ENCODE measurements at regions not wholly inside any gene's neighbourhood (a gene's known extent, or its start where the extent isn't known, plus 50 kb on each side); places are given as distances from the start of the nearest gene placed in this dataset.

DNA sequence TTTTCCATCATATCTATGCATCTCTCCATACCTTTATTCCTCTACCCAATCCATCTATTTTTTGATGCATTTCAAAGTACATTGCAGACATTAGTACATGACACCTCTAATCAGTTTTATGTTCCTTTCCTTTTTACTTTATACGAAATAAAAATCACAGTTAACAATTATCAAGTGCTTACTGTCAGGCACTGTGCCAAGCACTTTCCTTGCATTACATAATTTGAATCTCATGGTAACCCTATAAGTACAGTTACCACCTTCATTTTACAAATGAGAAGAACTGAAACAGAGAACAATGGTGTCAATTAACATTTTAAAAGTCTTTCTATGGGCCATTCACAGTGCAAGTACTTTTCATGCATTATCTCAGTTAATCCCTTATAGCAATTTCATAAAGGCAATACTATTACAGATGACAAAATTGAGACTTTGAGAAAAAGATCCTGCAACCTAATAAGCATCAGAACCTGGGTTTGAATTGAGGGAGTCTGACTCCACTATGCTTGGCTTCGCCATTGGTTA, 544.4 kb upstream of the TNP1 start:
- no peak for TF ChIP-seq ZFX (IDR thresholded peaks at IDR 0.05; ENCODE audit: borderline replicate concordance)
- TF ChIP-seq, protein P1, sequence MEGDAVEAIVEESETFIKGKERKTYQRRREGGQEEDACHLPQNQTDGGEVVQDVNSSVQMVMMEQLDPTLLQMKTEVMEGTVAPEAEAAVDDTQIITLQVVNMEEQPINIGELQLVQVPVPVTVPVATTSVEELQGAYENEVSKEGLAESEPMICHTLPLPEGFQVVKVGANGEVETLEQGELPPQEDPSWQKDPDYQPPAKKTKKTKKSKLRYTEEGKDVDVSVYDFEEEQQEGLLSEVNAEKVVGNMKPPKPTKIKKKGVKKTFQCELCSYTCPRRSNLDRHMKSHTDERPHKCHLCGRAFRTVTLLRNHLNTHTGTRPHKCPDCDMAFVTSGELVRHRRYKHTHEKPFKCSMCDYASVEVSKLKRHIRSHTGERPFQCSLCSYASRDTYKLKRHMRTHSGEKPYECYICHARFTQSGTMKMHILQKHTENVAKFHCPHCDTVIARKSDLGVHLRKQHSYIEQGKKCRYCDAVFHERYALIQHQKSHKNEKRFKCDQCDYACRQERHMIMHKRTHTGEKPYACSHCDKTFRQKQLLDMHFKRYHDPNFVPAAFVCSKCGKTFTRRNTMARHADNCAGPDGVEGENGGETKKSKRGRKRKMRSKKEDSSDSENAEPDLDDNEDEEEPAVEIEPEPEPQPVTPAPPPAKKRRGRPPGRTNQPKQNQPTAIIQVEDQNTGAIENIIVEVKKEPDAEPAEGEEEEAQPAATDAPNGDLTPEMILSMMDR (IDR thresholded peaks at IDR 0.05): no peak
- H3K27ac ChIP-seq: no peak overlapping the region

DNA sequence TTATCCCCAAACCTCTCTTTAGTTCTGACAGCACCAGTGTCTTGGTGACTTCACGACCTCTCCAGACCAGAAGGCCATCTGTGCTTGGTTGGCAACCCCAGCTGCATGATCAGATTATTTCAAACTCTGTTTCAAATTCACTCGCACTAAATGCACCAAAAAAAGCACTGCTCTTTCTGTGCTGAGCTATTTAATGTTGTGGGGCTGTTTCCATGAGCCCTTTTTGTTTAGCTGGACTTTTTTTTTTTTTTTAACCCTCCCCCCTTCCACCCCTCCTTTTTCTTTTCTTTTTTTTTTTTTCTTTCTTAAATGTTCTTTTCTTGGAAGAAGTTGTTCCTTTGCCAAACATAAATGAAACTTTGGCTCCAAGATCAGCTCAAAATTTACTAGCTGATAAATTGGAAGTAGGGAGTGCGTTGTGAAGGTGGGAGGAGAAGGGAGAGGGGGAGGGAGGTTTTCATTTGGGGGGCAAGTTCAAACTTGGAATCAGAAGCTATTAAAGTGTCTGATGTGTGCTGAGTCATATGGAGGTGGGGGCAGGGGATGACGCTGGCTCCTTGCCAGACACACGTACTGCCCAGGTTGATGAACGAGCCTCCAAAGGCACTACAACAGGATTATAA, 543.0 kb upstream of the TNP1 start:
- no peak overlapping the region for H3K27ac ChIP-seq
- TF ChIP-seq ZFX (IDR thresholded peaks at IDR 0.05; ENCODE audit: borderline replicate concordance): no peak
- TF ChIP-seq, protein P1 (IDR thresholded peaks at IDR 0.05): no peak

DNA sequence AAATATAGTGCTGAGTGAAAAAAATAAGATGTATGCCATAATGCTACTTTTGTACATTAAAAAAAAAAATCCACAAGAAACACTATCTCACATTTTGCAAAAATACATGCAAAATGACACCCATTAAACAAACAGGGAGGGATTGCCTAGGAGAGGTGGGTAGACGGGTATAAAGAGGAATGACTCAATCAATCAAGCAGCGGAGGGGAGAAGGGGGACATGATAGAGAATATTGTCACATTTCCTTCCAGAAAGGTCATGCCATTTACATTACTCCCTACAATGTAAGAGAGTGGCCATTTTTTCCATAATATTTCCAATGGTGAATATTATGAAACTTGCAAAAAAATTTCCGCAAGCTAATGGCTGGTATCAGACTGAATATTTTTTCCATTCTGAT, 542.3 kb upstream of the TNP1 start:
- H3K27ac ChIP-seq: no peak overlapping the region
- TF ChIP-seq, protein P1 (IDR thresholded peaks at IDR 0.05): no peak
- no peak for TF ChIP-seq ZFX (IDR thresholded peaks at IDR 0.05; ENCODE audit: borderline replicate concordance)

DNA sequence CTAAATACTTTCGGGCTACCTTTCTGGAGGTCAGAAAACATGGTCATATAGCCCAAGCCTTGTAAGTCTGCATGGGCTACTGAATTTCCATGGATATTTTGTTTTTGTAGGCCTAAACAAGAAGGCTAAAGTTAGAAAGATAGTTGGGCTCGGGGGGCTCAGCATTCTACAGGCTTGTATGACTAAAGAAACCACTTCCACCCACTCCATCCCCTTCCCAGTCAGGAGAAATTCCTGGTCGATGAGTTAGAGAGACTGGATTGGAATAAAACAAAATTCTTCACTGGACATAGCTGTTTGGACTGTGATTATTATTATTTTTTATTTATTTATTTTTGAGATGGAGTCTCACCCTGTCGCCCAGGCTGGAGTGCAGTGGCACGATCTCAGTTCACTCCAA, 539.4 kb upstream of the TNP1 start:
- TF ChIP-seq, protein P1 (IDR thresholded peaks at IDR 0.05): no peak
- no peak for TF ChIP-seq ZFX (IDR thresholded peaks at IDR 0.05; ENCODE audit: borderline replicate concordance)
- H3K27ac ChIP-seq: no peak overlapping the region

DNA sequence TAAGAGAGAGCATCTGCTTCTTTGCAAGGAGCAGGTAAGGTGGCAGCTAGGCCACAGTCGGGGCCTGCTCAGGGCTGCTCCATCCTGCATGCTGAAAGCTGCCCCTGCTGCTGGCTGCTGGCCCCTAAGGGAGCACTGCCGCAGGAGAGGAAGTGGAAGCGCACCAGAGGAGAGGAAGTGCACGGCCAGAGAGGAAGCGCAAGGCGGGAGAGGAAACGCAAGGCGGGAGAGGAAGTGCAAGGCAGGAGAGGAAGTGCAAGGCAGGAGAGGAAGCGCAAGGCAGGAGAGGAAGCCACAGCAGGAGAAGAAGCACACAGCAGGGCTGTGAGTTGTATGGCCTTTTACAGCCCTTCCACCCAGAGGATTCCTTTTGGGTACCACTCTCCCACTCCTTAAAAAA, 539.0 kb upstream of the TNP1 start:
- no peak for TF ChIP-seq ZFX (IDR thresholded peaks at IDR 0.05; ENCODE audit: borderline replicate concordance)
- TF ChIP-seq, protein P1 (IDR thresholded peaks at IDR 0.05): no peak
- H3K27ac ChIP-seq: no peak overlapping the region

DNA sequence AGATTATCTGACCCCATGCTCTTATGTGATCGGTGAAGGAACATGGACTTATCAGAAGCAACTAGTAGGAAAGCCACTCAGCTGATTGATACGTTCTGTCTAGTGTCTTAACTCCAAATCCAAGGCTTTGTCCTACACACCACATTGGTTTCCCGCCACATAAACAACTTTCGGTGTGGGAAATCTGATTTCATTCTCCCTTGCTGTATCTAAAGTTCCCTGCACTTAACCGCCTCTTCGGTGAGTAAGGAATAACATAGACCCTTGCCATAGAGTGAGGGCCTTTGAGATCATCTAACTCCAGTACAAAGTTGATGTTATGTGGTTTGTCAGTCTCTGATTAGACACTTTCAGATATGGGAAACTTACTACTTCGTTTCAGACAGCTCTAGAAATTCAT, 538.2 kb upstream of the TNP1 start:
- TF ChIP-seq, protein P1 (IDR thresholded peaks at IDR 0.05): no peak
- no peak for TF ChIP-seq ZFX (IDR thresholded peaks at IDR 0.05; ENCODE audit: borderline replicate concordance)

DNA sequence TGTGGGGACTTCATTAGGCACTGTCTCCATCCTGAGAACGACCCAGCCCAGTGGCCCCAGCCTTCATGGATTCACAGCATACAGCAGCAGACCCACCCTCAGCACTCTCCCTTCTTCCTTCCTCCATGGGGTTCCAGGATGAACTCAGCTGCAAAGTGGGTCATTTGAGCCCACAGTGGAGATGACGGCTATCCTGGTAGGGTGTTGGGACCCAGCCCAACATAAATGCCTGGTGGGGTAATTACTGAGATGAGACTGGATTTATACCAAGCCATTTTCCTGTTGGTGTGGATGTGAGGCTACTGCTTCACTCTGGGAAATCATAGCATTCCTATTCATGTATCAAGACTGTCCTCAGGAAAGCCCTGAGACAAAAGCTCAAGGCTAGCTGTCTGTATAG, 536.7 kb upstream of the TNP1 start:
- H3K27ac ChIP-seq: no peak overlapping the region
- TF ChIP-seq, protein P1 (IDR thresholded peaks at IDR 0.05): no peak
- TF ChIP-seq ZFX (IDR thresholded peaks at IDR 0.05; ENCODE audit: borderline replicate concordance): no peak

More for the DNA sequence above, 538.2 kb upstream of the TNP1 start:
- no peak overlapping the region for H3K27ac ChIP-seq
